HEK293 (cell line): ENCODE measurements at regions not wholly inside any gene's neighbourhood (a gene's known extent, or its start where the extent isn't known, plus 50 kb on each side); places are given as distances from the start of the nearest gene placed in this dataset.

Experiments
- CTCF ChIA-PET: fragments of 350-600 bp; formaldehyde crosslinking; extraction: SDS; loops from one replicate; lab custom pipeline; 2021; ENCODE audit warnings: antibody characterized with exemption; lab: Yijun Ruan, JAX
- POLR2A ChIA-PET: fragments of 300-600 bp; formaldehyde crosslinking; extraction: SDS; loops from one replicate; lab custom pipeline; 2020; ENCODE audit warnings: antibody characterized with exemption, inconsistent platforms; lab: Yijun Ruan, JAX
- H3K27ac ChIP-seq: fragments of 200-500 bp; sonication (Bioruptor generic); 2 replicates; pipeline ENCODE4 v1.5.1; 2014; ENCODE audit warnings: low read depth, low read length, control low read depth, inconsistent platforms; ENCODE audit errors: extremely low read depth
- H3K36me3 ChIP-seq, 2 experiments: fragments of 200-500 bp in 1 of 2; sonication (Bioruptor generic) in 1 of 2; 1 replicate in 1 of 2; 2 replicates in 1 of 2; pipeline ENCODE4 v1.5.1; 2014 to 2017; ENCODE audit warnings: inconsistent platforms in 2 of 2, low read length in 2 of 2; ENCODE audit not compliant: control insufficient read depth in 2 of 2, insufficient read depth in 1 of 2
- H3K4me1 ChIP-seq: fragments of 200-500 bp; sonication (Bioruptor generic); 2 replicates; pipeline ENCODE4 v1.5.1; 2014; ENCODE audit warnings: mild to moderate bottlenecking, low read length, inconsistent platforms; ENCODE audit not compliant: control insufficient read depth, insufficient read depth
- H3K4me3 ChIP-seq: 2 replicates; pipeline ENCODE4 v1.5.1; 2011; ENCODE audit warnings: low read depth, mild to moderate bottlenecking, control low read depth, low read length, moderate library complexity
- H3K9me3 ChIP-seq: fragments of 200-500 bp; sonication (Bioruptor generic); 2 replicates; pipeline ENCODE4 v1.5.1; 2014; ENCODE audit warnings: low read depth, low read length, inconsistent platforms; ENCODE audit not compliant: control insufficient read depth, insufficient read depth
- ELK4 ChIP-seq: IDR thresholded peaks from 2 replicates; pipeline ENCODE4 v1.6.1; 2011; ENCODE audit warnings: mild to moderate bottlenecking, low read depth, low read length, borderline replicate concordance
- GLI4 ChIP-seq: fragments of 450-650 bp; formaldehyde crosslinking; IDR thresholded peaks from 2 replicates; pipeline ENCODE4 v1.5.1; 2016; ENCODE audit warnings: missing biosample characterization, missing genetic modification characterization
- GLIS1 ChIP-seq: fragments of 450-650 bp; formaldehyde crosslinking; IDR thresholded peaks from 2 replicates; pipeline ENCODE4 v1.5.1; 2016; ENCODE audit warnings: missing biosample characterization, missing genetic modification characterization
- HOXC10 ChIP-seq: sonication (generic); formaldehyde crosslinking; IDR thresholded peaks from 2 replicates; pipeline ENCODE4 v1.8.1; 2023; ENCODE audit warnings: mild to moderate bottlenecking, missing genetic modification reagents
- KLF9 ChIP-seq: fragments of 450-650 bp; formaldehyde crosslinking; IDR thresholded peaks from 2 replicates; pipeline ENCODE4 v1.5.1; 2016; ENCODE audit warnings: missing biosample characterization, missing genetic modification characterization, low read depth
- MEIS1 ChIP-seq: sonication (generic); formaldehyde crosslinking; IDR thresholded peaks from 2 replicates; pipeline ENCODE4 v1.8.1; 2022; ENCODE audit warnings: missing genetic modification reagents, mild to moderate bottlenecking, borderline replicate concordance
- PRDM4 ChIP-seq: fragments of 450-650 bp; formaldehyde crosslinking; IDR thresholded peaks from 2 replicates; pipeline ENCODE4 v1.5.1; 2017; ENCODE audit warnings: missing biosample characterization, missing genetic modification characterization
- ZNF157 ChIP-seq: fragments of 450-650 bp; formaldehyde crosslinking; IDR thresholded peaks from 2 replicates; pipeline ENCODE4 v1.5.1; 2016; ENCODE audit warnings: missing biosample characterization, missing genetic modification characterization
- ZNF169 ChIP-seq: fragments of 450-650 bp; formaldehyde crosslinking; IDR thresholded peaks from 2 replicates; pipeline ENCODE4 v1.5.1; 2016; ENCODE audit warnings: missing biosample characterization, missing genetic modification characterization
- ZNF184 ChIP-seq: fragments of 450-650 bp; IDR thresholded peaks from 2 replicates; pipeline ENCODE4 v1.5.1; 2018; ENCODE audit warnings: missing biosample characterization, mild to moderate bottlenecking, missing genetic modification characterization
- ZNF19 ChIP-seq: fragments of 450-650 bp; formaldehyde crosslinking; IDR thresholded peaks from 2 replicates; pipeline ENCODE4; 2016; ENCODE audit warnings: missing biosample characterization, missing genetic modification characterization, low read depth
- ZNF311 ChIP-seq: fragments of 450-650 bp; formaldehyde crosslinking; IDR thresholded peaks from 2 replicates; pipeline ENCODE4 v1.5.1; 2017; ENCODE audit warnings: missing biosample characterization, missing genetic modification characterization, borderline replicate concordance
- ZNF350 ChIP-seq: fragments of 450-650 bp; formaldehyde crosslinking; IDR thresholded peaks from 2 replicates; pipeline ENCODE4 v1.5.0; 2017; ENCODE audit warnings: missing biosample characterization, mild to moderate bottlenecking, missing genetic modification characterization
- ZNF398 ChIP-seq: fragments of 450-650 bp; formaldehyde crosslinking; IDR thresholded peaks from 2 replicates; pipeline ENCODE4 v1.5.1; 2017; ENCODE audit warnings: missing biosample characterization, missing genetic modification characterization
- ZNF423 ChIP-seq: fragments of 450-650 bp; formaldehyde crosslinking; IDR thresholded peaks from 2 replicates; pipeline ENCODE4 v1.5.1; 2016; ENCODE audit warnings: missing biosample characterization, missing genetic modification characterization
- ZNF449 ChIP-seq: fragments of 450-650 bp; formaldehyde crosslinking; IDR thresholded peaks from 2 replicates; pipeline ENCODE4 v1.5.1; 2017; ENCODE audit warnings: missing biosample characterization, mild to moderate bottlenecking, missing genetic modification characterization, moderate library complexity
- ZNF501 ChIP-seq: fragments of 450-650 bp; formaldehyde crosslinking; IDR thresholded peaks from 2 replicates; pipeline ENCODE4 v1.5.1; 2016; ENCODE audit warnings: missing biosample characterization, missing genetic modification characterization
- ZNF521 ChIP-seq: fragments of 450-650 bp; formaldehyde crosslinking; IDR thresholded peaks from 2 replicates; pipeline ENCODE4 v1.5.1; 2017; ENCODE audit warnings: missing biosample characterization, mild to moderate bottlenecking, missing genetic modification characterization
- ZNF560 ChIP-seq: fragments of 450-650 bp; formaldehyde crosslinking; IDR thresholded peaks from 2 replicates; pipeline ENCODE4 v1.5.1; 2017; ENCODE audit warnings: missing biosample characterization, missing genetic modification characterization, borderline replicate concordance
- ZNF585B ChIP-seq: fragments of 450-650 bp; formaldehyde crosslinking; IDR thresholded peaks from 2 replicates; pipeline ENCODE4 v1.5.1; 2016; ENCODE audit warnings: missing biosample characterization, missing genetic modification characterization
- ZNF621 ChIP-seq: fragments of 450-650 bp; formaldehyde crosslinking; IDR thresholded peaks from 2 replicates; pipeline ENCODE4 v1.5.1; 2017; ENCODE audit warnings: missing biosample characterization, missing genetic modification characterization
- ZNF645 ChIP-seq: fragments of 450-650 bp; formaldehyde crosslinking; IDR thresholded peaks from 2 replicates; pipeline ENCODE4; 2016; ENCODE audit warnings: missing biosample characterization, missing genetic modification characterization
- ZXDB ChIP-seq: fragments of 450-650 bp; formaldehyde crosslinking; IDR thresholded peaks from 2 replicates; pipeline ENCODE4 v1.5.1; 2016; ENCODE audit warnings: missing biosample characterization, missing genetic modification characterization
- TF ChIP-seq, protein P1 (sequence below): fragments of 450-650 bp; formaldehyde crosslinking; IDR thresholded peaks from 2 replicates; pipeline ENCODE4 v1.5.1; 2016; ENCODE audit warnings: missing biosample characterization, missing genetic modification characterization

GRCh38 chrX:110440016-110440805 lies 81.6 kb downstream of the RTL9 start (continued):
- TF ChIP-seq GLI4 (tag by site-specific recombination) (no peak), PRDM4 (no peak)

- ChIA-PET CTCF (interaction anchor here (0.7 to 1.5 kb wide), 3 partner anchors 16 to 543 kb away, joined by 3 to 4 read pairs (median 3); no protein-coding TSS in a partner anchor), POLR2A (interaction anchor here (0.6 kb wide), 1 partner anchor 17 kb away, joined by 3 read pairs; no protein-coding TSS in a partner anchor)
- Histone ChIP-seq H3K4me1 (no peaks in the 10 kb centered on the region), H3K36me3 (no peaks in the 10 kb centered on the region), H3K27ac (no peak overlapping the region), H3K4me3 (no peak overlapping the region), H3K9me3 (no peaks in the 10 kb centered on the region)
- TF ChIP-seq ZNF157 (tag by site-specific recombination) (no peak), ZXDB (tag by site-specific recombination) (no peak), ZNF621 (tag by site-specific recombination) (no peak), GLIS1 (no peak), ZNF169 (no peak), ZNF350 (no peak), ZNF423 (tag by site-specific recombination) (no peak), ZNF645 (tag by site-specific recombination) (no peak)
Observed at GRCh38 chrX:110442635-110443034, 84.0 kb downstream of the RTL9 start.

DNA sequence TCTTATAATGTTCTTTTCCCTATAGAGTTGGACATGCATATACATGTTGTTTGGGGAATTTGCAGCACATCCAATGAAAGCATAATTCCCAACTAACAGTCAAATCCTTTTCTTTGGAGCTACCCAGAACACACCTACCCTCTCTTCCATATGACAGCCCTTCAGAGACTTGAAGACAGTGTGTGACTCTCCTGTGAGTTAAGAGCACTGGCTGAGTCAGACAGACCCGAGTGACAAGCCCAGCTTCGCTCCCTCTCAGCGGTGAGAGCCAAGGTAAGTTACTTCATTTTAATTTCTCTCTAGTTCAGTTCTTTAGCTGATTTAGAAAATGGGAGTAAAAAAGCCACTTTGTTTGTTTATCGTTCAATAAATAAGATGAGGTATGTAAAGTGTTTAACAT lies 86.3 kb downstream of the RTL9 start:
- ChIA-PET CTCF (interaction anchor here (0.6 to 3.1 kb wide), 10 partner anchors 8 to 799 kb away, joined by 3 to 15 read pairs (median 6); no protein-coding TSS in a partner anchor), POLR2A (no interaction called here)
- Histone ChIP-seq H3K9me3 (no peaks in the 10 kb centered on the region), H3K27ac (no peak overlapping the region), H3K36me3 (no peaks in the 10 kb centered on the region), H3K4me1 (no peaks in the 10 kb centered on the region), H3K4me3 (no peak overlapping the region)
- TF ChIP-seq ZNF398 (tag by site-specific recombination) (no peak), KLF9 (tag by site-specific recombination) (no peak), ZNF521 (tag by site-specific recombination) (no peak), HOXC10 (no peak), ZNF585B (tag by site-specific recombination) (no peak), ELK4 (no peak), MEIS1 (CRISPR knock-in tag) (no peak), ZNF501 (no peak), ZNF449 (tag by site-specific recombination) (no peak), ZNF560 (tag by site-specific recombination) (no peak), ZNF19 (tag by site-specific recombination) (no peak), ZNF184 (tag by site-specific recombination) (no peak), ZNF311 (tag by site-specific recombination) (no peak)
- TF ChIP-seq, protein P1, sequence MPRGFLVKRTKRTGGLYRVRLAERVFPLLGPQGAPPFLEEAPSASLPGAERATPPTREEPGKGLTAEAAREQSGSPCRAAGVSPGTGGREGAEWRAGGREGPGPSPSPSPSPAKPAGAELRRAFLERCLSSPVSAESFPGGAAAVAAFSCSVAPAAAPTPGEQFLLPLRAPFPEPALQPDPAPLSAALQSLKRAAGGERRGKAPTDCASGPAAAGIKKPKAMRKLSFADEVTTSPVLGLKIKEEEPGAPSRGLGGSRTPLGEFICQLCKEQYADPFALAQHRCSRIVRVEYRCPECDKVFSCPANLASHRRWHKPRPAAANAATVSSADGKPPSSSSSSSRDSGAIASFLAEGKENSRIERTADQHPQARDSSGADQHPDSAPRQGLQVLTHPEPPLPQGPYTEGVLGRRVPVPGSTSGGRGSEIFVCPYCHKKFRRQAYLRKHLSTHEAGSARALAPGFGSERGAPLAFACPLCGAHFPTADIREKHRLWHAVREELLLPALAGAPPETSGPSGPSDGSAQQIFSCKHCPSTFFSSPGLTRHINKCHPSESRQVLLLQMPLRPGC (tag by site-specific recombination), result no peak
